Activated CD8-positive, alpha-beta memory T cell treated with anti-CD3 and anti-CD28 coated beads, Interleukin-2, amount 10 ng/mL, durations not matched to agents 7 days and 5 days (primary cell): ENCODE measurements at regions not wholly inside any gene's neighbourhood (a gene's known extent, or its start where the extent isn't known, plus 50 kb on each side); places are given as distances from the start of the nearest gene placed in this dataset.

ENCODE experiments used
- ATAC-seq: fragments of 150-1000 bp; cut with Tn5 transposase; one replicate; pipeline ENCODE4 v1.10.0; 2021; ENCODE audit warnings: moderate library complexity
- CTCF ChIA-PET: fragments of 350-600 bp; sonication (Branson Sonifier 250); formaldehyde crosslinking; loops from one replicate; lab custom pipeline; 2021; ENCODE audit warnings: antibody characterized with exemption; lab: Charles Lee
- DNase-seq: peaks from one replicate; pipeline ENCODE4 v3.0.0-alpha.2; 2020
- H3K27ac Mint-ChIP-seq: one replicate; pipeline ENCODE4 v1.8.0; 2021; ENCODE audit warnings: mild to moderate bottlenecking, mixed read lengths
- H3K27me3 Mint-ChIP-seq: one replicate; pipeline ENCODE4 v1.8.0; 2021; ENCODE audit warnings: mixed read lengths
- H3K36me3 Mint-ChIP-seq: one replicate; pipeline ENCODE4 v1.8.0; 2021; ENCODE audit warnings: mild to moderate bottlenecking, mixed read lengths
- H3K4me1 Mint-ChIP-seq: one replicate; pipeline ENCODE4 v1.8.0; 2021; ENCODE audit warnings: mixed read lengths
- H3K4me3 Mint-ChIP-seq: one replicate; pipeline ENCODE4 v1.8.0; 2021; ENCODE audit warnings: mild to moderate bottlenecking, moderate library complexity, mixed read lengths
- H3K9me3 Mint-ChIP-seq: one replicate; pipeline ENCODE4 v1.8.0; 2022; ENCODE audit warnings: low read depth, mixed read lengths

DNA sequence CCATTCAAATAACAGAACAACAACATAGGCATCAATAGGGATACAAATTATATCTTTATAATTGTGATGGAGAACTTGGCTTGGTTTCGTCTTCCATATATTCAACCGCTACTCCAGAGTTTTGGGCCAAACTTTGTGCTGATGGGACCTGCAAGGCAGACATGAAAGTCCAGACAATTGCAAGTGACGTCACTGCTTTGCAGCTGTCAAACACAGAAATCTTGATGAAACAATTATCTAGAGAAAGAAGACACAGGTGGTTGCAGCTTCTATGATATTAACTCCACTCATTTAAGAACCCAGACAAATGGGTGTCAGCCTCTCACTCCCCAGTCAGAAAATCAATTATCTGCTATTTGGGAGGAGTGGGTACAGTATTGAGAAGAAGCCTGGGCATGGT, 390.6 kb downstream of the NUF2 start:
- H3K27me3 Mint-ChIP-seq = no peaks in the 10 kb centered on the region
- H3K9me3 Mint-ChIP-seq = peaks cover 2% of the 10 kb centered on the region
- no peaks in the 10 kb centered on the region for H3K4me1 Mint-ChIP-seq
- ATAC-seq (no peak), DNase-seq (no peak)
- H3K36me3 Mint-ChIP-seq = no peaks in the 10 kb centered on the region
- CTCF ChIA-PET = no interaction called here
- no peak overlapping the region for H3K4me3 Mint-ChIP-seq
- H3K27ac Mint-ChIP-seq = no peak overlapping the region

GRCh38 chr1:163720294-163720693, 398.5 kb downstream of the NUF2 start:
- ATAC-seq (no peak), DNase-seq (no peak)
- no peaks in the 10 kb centered on the region for H3K4me1 Mint-ChIP-seq
- CTCF ChIA-PET = no interaction called here
- H3K27ac Mint-ChIP-seq = no peak overlapping the region
- peaks cover 5% of the 10 kb centered on the region for H3K9me3 Mint-ChIP-seq
- no peaks in the 10 kb centered on the region for H3K27me3 Mint-ChIP-seq
- H3K4me3 Mint-ChIP-seq = no peak overlapping the region
- no peaks in the 10 kb centered on the region for H3K36me3 Mint-ChIP-seq

DNA sequence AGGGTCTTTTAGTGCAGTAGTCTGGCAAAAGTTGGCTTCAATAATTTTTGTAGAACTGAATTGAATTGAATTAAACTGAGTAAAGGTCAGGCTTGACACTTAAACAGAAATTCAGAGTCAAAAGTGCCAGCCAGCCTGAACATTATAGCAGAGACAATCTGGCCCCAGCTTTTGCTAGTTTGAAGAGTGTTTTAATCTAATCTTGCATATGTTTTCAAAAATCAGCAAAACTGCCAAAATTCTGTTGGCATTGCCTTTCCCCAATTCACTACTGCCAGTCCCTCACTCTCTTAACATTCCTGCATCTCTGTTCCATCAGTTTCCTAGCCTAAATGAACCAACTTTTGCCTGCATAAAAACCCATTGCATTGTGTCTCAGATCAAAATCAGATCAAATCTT, 403.8 kb downstream of the NUF2 start:
- no peak for DNase-seq
- Mint-ChIP-seq H3K4me1 (no peaks in the 10 kb centered on the region), H3K27me3 (no peaks in the 10 kb centered on the region), H3K9me3 (peaks cover 11% of the 10 kb centered on the region), H3K4me3 (no peak overlapping the region), H3K36me3 (no peaks in the 10 kb centered on the region), H3K27ac (no peak overlapping the region)
- CTCF ChIA-PET = no interaction called here
- no peak for ATAC-seq

DNA sequence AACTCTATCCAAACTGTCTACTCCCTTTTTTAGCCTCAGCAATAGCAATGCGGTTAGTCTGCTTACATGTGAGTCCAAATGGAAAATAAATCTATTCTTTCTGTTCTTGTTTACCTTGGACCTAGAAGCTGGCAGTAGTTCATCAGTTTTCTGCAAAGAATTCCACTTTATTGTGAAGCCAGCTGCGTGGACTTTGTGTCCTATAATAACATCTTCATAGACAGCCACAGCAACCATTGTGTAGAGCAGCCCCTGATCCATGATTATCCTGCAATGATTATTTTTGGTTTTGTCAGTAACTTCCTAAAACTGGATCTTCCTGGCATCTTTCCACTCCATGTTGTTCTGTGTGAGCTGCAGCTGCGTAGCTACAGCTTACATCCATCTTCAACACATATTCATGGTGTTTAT, 408.7 kb downstream of the NUF2 start:
- ATAC-seq = no peak
- Mint-ChIP-seq H3K27me3 (no peaks in the 10 kb centered on the region), H3K4me1 (no peaks in the 10 kb centered on the region), H3K36me3 (no peaks in the 10 kb centered on the region), H3K4me3 (no peak overlapping the region), H3K9me3 (peaks cover 11% of the 10 kb centered on the region), H3K27ac (no peak overlapping the region)
- no peak for DNase-seq
- CTCF ChIA-PET = no interaction called here

DNA sequence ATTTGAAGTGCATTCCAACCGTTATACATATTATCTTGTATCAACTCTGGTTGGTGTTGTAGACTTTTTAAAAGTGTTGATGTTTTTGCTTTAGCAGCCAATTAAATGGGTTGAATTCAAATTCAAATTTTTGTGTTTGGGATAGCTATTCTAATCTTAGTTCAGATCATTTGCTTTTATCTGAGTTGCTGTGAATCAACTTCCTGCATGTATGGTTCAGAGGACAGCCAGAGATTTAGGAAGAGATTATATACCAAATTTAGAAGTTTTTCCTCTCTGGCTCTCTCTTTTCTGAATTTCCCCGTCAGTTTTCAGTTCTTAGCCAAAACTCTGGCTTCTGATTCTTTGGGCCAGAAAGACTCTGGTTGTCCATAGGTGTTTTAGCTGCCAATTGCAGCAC, 415.5 kb downstream of the NUF2 start:
- Mint-ChIP-seq H3K27me3 (no peaks in the 10 kb centered on the region), H3K4me3 (no peak overlapping the region), H3K9me3 (peaks cover 6% of the 10 kb centered on the region), H3K36me3 (no peaks in the 10 kb centered on the region), H3K27ac (no peak overlapping the region), H3K4me1 (no peaks in the 10 kb centered on the region)
- DNase-seq (no peak), ATAC-seq (no peak)
- CTCF ChIA-PET = no interaction called here

GRCh38 chr1:163744301-163744887, 422.6 kb downstream of the NUF2 start:
- DNase-seq = no peak
- no peaks in the 10 kb centered on the region for H3K36me3 Mint-ChIP-seq
- H3K4me3 Mint-ChIP-seq = no peak overlapping the region
- no peak overlapping the region for H3K27ac Mint-ChIP-seq
- CTCF ChIA-PET = no interaction called here
- H3K4me1 Mint-ChIP-seq = no peaks in the 10 kb centered on the region
- no peak for ATAC-seq
- no peaks in the 10 kb centered on the region for H3K27me3 Mint-ChIP-seq
- peaks cover 14% of the 10 kb centered on the region for H3K9me3 Mint-ChIP-seq

DNA sequence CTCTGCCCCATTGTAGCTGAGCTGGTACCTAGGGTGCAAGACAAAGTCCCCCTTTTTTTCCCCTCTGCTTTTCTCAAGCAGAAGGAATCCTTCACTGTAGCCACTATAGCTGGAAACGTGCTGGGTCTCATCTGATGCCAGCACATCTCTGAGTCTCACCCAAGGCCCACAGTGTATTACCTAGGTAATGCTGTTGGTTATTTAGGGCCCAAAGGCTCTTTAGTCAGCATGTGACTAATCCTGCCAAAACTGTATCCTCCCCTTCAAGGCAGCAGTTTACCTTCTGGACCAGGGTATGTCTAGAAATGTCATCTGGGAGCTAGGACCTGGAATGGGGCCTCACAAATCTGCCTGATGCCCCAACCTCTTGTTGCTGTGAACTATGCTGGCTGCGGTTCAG, 423.4 kb downstream of the NUF2 start:
- H3K27me3 Mint-ChIP-seq = no peaks in the 10 kb centered on the region
- no peak overlapping the region for H3K4me3 Mint-ChIP-seq
- peaks cover 14% of the 10 kb centered on the region for H3K9me3 Mint-ChIP-seq
- CTCF ChIA-PET = no interaction called here
- no peak for DNase-seq
- no peaks in the 10 kb centered on the region for H3K36me3 Mint-ChIP-seq
- ATAC-seq = no peak
- H3K27ac Mint-ChIP-seq = no peak overlapping the region
- H3K4me1 Mint-ChIP-seq = no peaks in the 10 kb centered on the region

DNA sequence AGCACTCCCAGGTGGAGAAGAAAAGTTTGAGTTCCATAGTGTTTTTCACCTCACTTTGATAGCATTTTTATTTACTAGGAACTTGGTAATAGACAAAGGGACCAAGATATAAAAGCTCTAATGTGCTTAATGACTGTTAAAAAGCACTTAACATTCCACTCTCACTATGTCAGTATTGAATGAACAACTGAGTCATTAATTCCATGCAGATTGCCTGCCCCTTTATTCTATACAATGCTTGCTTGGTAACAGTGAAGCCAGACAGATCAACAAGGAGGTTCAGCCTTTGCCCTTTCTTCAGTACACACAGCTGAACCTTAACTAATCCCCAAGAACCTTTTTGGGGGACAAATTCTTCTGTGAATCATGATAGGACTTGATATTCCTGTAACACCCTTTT, 425.5 kb downstream of the NUF2 start:
- CTCF ChIA-PET = no interaction called here
- H3K27ac Mint-ChIP-seq = no peak overlapping the region
- no peak for DNase-seq

DNA sequence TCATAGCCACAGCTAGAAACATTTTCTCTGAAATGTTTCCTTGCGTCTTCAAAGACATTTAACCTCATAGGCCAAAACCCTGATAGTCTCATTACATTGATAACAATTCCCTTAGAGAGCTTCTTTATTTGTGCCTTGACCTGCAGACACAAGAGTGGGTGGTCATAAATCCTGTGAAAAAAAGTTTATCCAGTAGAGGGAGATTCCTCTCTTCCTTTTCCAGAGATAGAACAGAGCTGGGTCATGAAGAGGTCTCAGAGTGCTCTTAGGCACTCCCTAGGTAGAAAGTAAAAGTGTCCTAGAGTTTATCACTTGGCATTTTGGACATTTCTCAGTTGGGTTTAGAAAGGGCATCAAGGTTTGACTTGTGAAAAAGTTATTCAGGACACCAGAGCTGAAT, 426.1 kb downstream of the NUF2 start:
- CTCF ChIA-PET = no interaction called here
- Mint-ChIP-seq H3K27ac (no peak overlapping the region), H3K4me1 (no peaks in the 10 kb centered on the region), H3K36me3 (no peaks in the 10 kb centered on the region), H3K4me3 (no peak overlapping the region), H3K9me3 (peaks cover 9% of the 10 kb centered on the region), H3K27me3 (no peaks in the 10 kb centered on the region)
- DNase-seq (no peak), ATAC-seq (no peak)

More for the DNA sequence above, 425.5 kb downstream of the NUF2 start:
- no peak for ATAC-seq
- Mint-ChIP-seq H3K27me3 (no peaks in the 10 kb centered on the region), H3K4me3 (no peak overlapping the region), H3K4me1 (no peaks in the 10 kb centered on the region), H3K9me3 (peaks cover 9% of the 10 kb centered on the region), H3K36me3 (no peaks in the 10 kb centered on the region)

DNA sequence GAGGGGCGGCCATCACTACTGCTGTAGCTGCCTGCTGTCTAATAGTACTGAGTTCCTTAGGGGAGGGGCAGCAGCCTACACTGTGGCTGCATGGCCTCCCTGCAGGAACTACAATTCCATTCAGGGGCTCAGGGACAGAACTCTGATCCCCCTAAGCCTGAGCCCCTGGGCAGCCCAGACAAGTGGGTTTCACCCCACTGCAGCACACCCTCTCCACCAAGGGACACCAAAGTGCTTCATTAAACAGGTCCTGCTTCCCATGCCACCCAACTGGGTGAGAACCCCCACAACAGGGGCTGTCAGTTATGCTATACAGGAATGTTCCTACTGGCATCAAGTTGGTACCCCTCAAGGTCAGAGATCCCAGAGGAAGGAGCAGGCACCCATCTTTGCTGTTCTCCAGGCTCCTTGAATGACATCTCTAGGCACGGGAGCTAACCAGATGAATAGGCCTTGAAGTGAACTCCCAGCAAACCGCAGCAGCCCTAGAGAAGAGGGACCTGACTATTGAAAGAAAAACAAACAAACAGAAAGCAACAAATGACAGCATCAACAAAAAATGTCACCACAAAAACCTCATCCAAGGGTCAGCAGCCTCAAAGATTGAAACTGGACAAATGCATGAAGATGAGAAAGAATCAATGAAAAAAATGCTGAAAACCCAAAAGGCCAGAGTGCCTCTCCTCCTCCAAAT, 437.4 kb downstream of the NUF2 start:
- no peak for ATAC-seq
- Mint-ChIP-seq H3K4me1 (no peaks in the 10 kb centered on the region), H3K4me3 (no peak overlapping the region), H3K27ac (no peak overlapping the region), H3K9me3 (peaks cover 6% of the 10 kb centered on the region), H3K27me3 (no peaks in the 10 kb centered on the region), H3K36me3 (no peaks in the 10 kb centered on the region)
- DNase-seq = no peak
- CTCF ChIA-PET = no interaction called here

DNA sequence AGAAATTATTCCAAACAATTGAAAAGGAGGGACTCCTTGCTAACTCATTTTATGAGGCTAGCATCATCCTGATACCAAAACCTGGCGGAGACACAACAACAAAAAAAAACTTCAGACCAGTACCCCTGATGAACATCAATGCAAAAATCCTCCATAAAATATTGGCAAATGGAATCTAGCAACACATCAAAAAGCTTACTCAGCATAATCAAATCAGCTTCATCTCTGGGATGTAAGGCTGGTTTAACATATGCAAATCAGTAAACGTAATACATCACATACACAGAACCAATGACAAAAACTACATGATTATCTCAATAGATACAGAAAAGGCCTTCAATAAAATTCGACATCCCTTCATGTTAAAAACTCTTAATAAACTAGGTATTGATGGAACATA, 440.1 kb downstream of the NUF2 start:
- no peak overlapping the region for H3K27ac Mint-ChIP-seq
- no peak overlapping the region for H3K4me3 Mint-ChIP-seq
- H3K36me3 Mint-ChIP-seq = no peaks in the 10 kb centered on the region
- DNase-seq = no peak
- CTCF ChIA-PET = interaction anchor here (0.9 kb wide), 1 partner anchor 12 kb away, joined by 3 read pairs; no protein-coding TSS in a partner anchor
- H3K27me3 Mint-ChIP-seq = no peaks in the 10 kb centered on the region
- H3K4me1 Mint-ChIP-seq = no peaks in the 10 kb centered on the region
- H3K9me3 Mint-ChIP-seq = peaks cover 10% of the 10 kb centered on the region
- no peak for ATAC-seq

GRCh38 chr1:163766257-163766918, 444.6 kb downstream of the NUF2 start:
- no peaks in the 10 kb centered on the region for H3K4me1 Mint-ChIP-seq
- ATAC-seq (no peak), DNase-seq (no peak)
- H3K9me3 Mint-ChIP-seq = peaks cover 8% of the 10 kb centered on the region
- H3K4me3 Mint-ChIP-seq = no peak overlapping the region
- no peaks in the 10 kb centered on the region for H3K27me3 Mint-ChIP-seq
- H3K36me3 Mint-ChIP-seq = no peaks in the 10 kb centered on the region
- H3K27ac Mint-ChIP-seq = no peak overlapping the region
- CTCF ChIA-PET = no interaction called here

DNA sequence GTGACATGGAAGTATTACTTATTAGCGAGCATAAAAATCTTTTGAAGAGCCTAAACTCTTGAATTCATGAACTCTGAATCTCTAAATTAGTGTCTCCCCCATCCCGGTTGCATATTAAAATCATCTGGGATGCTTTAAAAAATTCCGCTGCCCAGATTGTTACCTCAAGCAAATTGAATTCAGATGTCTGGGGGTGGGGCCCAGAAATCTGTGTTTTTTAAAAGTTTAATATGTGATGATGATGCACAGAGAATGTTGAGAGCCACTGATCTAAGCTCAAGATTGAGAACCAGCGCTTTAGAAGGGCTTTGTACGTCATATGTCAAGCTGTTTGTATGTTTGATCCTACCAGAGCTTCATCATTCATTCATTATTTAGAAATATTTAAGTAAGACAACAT, 446.8 kb downstream of the NUF2 start:
- no peak overlapping the region for H3K4me3 Mint-ChIP-seq
- CTCF ChIA-PET = no interaction called here

DNA sequence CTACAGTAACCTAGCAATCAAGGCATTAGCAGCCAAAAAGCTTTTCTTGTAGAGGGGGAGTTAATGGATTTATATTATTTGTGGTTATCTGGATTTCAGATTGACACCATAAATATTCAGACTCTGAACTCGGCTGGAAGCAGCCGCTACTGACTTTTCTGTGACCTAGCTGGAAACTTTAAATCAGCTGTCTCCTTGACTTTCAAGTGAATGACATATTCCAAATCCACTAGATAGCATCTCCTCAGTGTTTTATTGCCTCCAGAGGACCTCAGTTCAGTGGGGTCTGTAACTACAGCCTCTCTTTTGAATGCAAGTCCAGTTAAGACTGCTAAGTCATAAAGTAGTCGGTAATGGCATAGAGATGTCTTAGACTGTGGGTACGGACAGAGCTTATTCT, 448.5 kb downstream of the NUF2 start:
- H3K9me3 Mint-ChIP-seq = peaks cover 5% of the 10 kb centered on the region
- no peaks in the 10 kb centered on the region for H3K36me3 Mint-ChIP-seq
- H3K27me3 Mint-ChIP-seq = no peaks in the 10 kb centered on the region
- H3K4me1 Mint-ChIP-seq = no peaks in the 10 kb centered on the region
- ATAC-seq (no peak), DNase-seq (no peak)
- H3K4me3 Mint-ChIP-seq = no peak overlapping the region
- CTCF ChIA-PET = no interaction called here
- H3K27ac Mint-ChIP-seq = no peak overlapping the region

More for the DNA sequence above, 446.8 kb downstream of the NUF2 start:
- no peaks in the 10 kb centered on the region for H3K36me3 Mint-ChIP-seq
- DNase-seq = no peak
- no peaks in the 10 kb centered on the region for H3K27me3 Mint-ChIP-seq
- no peak overlapping the region for H3K27ac Mint-ChIP-seq
- H3K9me3 Mint-ChIP-seq = peaks cover 8% of the 10 kb centered on the region
- H3K4me1 Mint-ChIP-seq = no peaks in the 10 kb centered on the region
- ATAC-seq = no peak
